HG02970 (cell line): ENCODE measurements at regions not wholly inside any gene's neighbourhood (a gene's known extent, or its start where the extent isn't known, plus 50 kb on each side); places are given as distances from the start of the nearest gene placed in this dataset.

Experiments
- ATAC-seq: cut with Tn5 transposase; IDR thresholded peaks from one replicate; pipeline ENCODE4 v1.9.1; 2021; ENCODE audit warnings: mild to moderate bottlenecking, moderate library complexity, moderate number of reproducible peaks; ENCODE audit not compliant: unreplicated experiment, low FRiP score

DNA sequence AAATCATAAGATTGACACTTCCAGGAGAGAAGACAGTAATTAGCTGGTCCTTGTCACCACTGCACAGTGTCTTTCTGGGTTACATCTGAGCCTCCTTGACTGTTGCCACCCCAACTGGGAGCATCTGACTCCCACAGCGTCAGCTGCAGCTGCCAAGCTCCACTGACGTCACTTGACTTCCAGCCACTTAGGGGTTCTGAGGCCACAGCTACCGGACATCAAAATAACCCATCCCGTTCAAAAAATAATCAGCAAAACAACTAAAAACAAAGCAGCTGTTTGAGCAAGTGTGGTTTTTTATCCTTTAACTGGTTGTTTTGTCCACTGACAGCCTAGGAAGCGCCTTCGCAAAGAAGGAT lies 206.5 kb upstream of the AGAP1 start:
- ATAC-seq, result no peak

DNA sequence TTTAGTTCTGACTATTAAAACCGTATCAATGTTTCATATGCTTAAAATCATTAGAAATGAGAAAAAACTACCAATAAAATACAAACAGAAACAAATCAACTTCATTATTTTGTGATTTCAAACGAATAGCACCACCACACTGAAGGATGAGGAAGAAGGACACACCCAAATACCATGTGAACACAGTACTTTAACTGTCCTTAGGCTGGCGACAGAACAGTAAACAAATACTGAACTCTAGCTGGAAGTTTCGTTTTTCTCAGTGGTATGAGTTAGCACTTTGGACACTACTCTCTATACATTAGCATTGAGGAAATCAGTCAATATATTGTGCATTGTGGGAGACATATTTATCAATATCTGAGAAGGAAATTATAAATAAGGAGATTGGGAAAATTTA lies 202.4 kb upstream of the AGAP1 start:
- ATAC-seq, result no peak

GRCh38 chr2:235293061-235293460 lies 200.8 kb upstream of the AGAP1 start:
- ATAC-seq, result no peak

DNA sequence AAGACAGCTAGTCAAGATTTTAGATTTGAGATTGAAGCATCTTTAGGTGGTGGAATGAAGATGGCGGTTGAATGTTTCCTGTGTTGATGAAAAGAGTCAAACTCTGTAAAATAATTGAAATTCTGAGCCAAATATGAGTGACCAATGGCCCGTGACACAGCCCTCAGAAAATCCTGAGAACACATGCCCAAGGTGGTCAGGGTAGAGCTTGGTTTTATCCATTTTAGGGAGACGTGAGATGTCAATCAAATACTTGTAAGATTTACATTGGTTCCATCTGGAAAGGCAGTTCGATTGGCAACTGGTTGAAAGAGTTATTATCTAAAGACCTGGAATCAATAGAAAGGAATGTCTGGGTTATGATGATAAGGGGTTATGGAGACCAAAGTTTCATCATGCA lies 198.0 kb upstream of the AGAP1 start:
- ATAC-seq, result no peak

DNA sequence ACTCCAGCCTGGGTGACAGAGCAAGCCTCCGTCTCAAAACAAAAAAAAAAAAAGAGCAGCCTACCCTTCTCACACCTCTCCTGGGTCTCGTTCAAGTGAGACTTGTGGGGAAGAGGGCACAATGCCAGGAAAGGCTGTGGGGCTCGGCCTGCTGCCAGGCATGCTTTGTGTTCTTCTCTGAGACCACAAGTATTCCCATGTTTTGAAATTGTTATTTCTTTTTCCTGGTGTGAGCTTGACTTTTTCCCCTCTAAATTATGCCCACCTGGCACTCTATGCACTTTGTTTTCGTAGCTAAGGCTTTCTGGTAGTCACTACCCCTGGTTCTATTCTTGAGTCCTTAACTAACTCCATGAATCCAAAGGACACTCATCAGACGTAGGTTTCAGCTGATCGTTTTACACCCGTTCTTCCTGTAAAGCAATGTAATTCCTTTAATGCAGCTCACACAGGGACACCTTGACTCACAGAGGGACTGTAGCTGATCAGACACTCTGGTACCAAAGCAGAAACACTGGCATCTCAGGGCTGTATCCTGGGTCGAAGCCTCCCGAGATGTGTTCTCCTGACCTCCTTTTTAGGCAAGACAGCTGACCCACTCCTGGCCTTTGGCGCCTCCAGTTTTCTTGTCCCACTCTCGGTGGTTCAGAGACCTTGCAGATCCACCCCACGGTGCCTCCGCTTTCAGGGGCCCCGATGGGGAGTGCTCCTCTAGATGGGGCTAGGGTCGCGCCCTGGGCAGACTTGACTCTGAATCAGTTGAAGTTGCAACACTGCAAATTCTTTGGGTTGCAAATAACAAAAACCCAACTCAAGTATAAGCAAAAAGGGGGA lies 193.3 kb upstream of the AGAP1 start:
- ATAC-seq, result no peak

DNA sequence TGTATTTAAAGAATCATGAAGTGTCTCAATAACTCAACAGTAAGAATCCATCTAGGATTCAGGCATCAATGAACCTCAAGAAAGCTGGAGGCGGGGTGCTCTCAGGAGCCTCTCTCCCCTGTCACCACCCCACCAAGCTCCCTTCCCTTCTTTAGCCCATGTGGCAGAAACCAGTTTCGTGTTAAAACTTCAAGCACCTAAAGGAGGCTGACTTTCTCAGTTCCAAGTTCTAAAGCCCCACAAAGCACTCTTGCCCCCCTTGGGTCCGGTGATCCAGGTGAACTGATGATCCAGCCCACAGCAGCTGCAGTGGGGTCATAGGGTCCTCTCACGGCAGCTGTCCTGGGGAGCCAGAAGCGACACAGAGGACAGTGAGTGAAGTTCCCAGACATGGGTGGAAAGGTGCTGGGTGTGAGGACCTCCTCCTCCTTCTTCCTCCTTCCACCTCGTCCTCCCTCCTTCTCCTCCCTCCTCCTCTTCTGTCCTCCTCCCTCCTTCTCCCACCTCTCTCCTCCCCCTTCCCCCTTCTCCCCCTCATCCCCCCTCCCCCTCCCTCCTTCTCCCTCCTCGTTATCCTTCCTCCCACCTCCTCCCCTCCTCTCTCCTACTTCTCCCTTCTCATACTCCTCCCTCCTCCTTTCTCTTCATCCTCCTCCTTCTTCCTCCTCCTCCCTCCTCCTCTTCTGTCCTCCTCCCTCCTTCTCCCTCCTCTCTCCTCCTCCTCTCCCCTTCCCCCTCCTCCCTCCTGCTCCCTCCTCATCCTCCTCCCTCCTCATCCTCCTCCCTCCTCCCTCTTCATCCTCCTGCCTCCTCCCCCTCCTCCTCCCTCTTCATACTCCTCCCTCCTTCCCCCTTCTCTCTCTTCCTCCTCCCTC lies 192.4 kb upstream of the AGAP1 start:
- ATAC-seq, result no peak

DNA sequence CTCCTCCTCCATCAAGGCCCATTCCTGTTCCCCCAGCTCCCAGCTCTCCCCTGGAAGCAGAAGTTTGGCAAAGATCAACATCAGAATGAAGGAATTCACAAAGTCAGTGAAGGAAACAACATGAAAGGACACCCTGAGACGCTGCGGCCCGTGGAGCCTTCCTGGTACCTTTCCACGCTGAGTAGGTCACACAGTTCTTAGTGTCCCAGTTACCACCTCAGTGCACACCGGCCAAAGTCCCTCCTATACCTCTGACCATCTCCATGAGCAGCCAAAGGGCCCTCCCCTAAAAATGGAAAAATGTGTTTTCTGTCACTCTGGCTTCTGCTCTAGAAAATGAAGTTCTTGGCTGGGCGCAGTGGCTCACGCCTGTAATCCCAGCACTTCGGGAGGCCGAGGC lies 191.6 kb upstream of the AGAP1 start:
- ATAC-seq, result no peak

GRCh38 chr2:235303499-235304291 lies 190.1 kb upstream of the AGAP1 start:
- no peak for ATAC-seq

- ATAC-seq, result no peak
Observed at GRCh38 chr2:235305678-235306077, 188.2 kb upstream of the AGAP1 start.

DNA sequence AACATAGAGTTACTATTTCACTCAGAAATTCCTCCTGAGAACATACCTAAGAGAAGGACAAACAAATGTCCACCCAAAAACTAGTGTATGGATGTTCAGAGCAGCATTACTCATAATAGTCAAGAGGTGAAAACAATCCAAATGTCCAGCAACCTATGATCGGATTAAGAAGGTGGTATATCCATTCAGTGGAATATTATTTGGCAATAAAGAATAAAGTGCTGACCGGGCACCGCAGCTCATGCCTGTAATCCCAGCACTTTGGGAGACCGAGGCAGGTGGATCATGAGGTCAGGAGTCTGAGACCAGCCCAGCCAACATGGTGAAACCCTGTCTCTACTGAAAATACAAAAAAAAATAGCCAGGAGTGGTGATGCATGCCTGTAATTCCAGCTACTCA lies 182.8 kb upstream of the AGAP1 start:
- no peak for ATAC-seq

- no peak for ATAC-seq
Observed at GRCh38 chr2:235312571-235312970, 181.3 kb upstream of the AGAP1 start.

DNA sequence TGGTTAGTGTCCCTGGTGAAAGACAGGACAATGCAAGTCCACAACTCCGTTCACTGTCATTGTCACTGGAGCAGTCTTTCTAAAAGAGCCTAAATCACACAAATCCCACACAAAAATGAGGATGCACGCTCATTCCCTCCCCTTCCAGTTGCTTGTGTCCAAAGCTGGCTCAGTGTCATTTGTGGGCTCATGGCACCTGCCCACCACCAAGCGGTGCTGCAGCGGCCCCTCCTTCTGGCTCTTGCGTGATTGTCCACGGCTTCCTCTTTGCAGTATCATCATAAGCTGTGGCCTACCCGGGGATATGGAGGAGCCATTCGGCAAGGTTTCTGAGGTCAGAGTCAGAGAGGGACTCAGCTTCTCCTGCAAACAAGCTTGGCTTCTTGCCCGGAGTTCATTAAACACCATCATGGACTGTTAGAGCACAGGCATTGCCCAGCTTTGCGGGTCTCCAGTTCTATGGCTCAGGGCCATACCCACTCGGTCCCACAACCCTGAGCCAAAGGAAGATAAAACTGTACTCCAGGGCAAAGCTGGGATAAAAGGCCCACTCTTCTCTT lies 179.4 kb upstream of the AGAP1 start:
- ATAC-seq, result no peak

- no peak for ATAC-seq
Observed at GRCh38 chr2:235319095-235319494, 174.7 kb upstream of the AGAP1 start.

DNA sequence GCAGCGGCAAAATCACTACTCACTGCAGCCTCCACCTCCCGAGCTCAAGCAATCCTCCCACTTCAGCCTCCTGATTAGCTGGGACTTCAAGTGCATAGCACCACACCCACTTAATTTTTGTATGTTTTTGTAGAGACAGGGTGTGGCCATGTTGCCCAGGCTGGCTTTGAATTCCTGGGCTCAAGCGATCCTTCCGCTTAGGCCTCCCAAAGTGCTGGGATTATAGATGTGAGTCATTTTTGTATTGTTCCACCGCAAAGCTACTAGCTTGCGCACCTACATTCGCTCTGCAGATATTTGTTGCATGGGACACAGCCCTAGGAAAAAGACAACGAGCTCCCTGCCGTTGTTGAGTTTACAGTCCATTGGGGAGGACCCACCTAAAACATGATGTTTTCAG lies 173.5 kb upstream of the AGAP1 start:
- no peak for ATAC-seq

DNA sequence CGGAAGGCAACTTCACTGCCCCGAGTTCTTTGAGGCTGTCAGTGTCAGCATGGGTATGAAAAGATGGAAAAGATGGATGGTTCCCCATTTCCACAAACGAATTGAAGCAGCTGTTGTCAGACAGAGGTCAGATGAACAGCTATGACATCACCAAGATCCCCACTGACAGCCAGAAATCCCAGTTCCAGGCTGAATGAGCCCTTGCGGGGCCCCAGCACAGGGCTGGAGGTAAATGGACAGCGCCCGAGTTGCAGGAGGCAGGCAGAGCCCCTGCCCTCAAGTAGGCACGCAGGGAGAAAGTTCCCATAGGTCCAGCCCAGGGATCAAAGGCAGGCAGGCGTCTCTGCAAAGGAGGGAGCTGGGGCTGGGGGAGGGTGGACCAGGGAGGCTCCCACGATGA lies 169.5 kb upstream of the AGAP1 start:
- no peak for ATAC-seq

GRCh38 chr2:235325151-235325550 lies 168.7 kb upstream of the AGAP1 start:
- no peak for ATAC-seq

GRCh38 chr2:235328991-235329390 lies 164.9 kb upstream of the AGAP1 start:
- ATAC-seq, result no peak

GRCh38 chr2:235330775-235331451 lies 162.9 kb upstream of the AGAP1 start:
- ATAC-seq, result no peak

DNA sequence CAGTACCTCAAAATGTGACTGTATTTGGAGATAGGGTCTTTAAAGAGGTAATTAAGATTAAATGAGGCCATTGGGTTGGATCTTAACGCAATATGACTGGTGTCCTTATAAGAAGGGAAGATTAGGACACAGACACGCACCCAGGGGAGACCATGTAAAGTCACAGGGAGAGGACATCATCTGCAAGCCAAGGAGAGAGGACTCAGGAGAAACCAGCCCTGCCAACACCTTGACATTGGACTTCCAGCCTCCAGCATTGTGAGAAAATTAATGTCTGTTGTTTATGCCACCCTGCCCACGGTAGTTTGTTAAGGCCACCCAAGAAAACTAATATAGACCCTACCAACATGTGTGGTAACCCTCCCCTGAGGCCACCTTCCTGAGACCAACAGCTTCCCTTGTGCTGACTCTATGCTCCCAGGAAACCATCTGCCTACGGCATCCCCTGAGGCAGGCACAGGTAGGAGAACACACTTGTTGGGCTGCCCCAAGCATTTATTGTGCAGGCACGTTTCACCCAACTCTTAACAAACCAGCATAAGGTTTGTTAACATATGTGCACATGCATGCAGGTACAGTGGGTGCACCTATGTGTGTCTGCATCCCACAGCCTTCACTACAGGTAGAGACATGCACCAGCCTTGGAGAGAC lies 161.5 kb upstream of the AGAP1 start:
- ATAC-seq, result no peak

DNA sequence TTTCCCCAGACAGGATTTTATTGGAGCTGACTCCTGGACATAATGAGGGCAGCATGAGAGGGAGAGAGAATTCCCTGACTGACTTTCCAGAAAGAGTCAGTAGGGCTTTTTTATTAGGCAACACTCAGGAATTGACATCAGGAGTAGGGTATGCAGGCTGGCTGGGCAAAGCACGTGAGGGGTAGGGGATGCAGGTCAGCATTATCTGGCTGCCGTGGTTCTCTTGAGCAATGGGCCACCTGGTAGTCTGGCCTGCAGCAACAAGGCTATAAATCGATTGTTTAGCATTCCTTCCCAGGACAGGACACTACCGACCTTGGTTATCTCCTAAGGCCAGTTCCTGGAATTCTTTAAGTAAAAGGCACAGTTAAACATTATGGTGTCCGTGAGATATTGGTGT lies 160.8 kb upstream of the AGAP1 start:
- ATAC-seq, result no peak
